T-helper 1 cell treated with Interleukin-12 subunit alpha and Interleukin-12 subunit beta and Interleukin-4 antibody, amounts not matched to agents 30 μg/mL and 1 μg/mL, for 36 hours (primary cell): ENCODE measurements at regions not wholly inside any gene's neighbourhood (a gene's known extent, or its start where the extent isn't known, plus 50 kb on each side); places are given as distances from the start of the nearest gene placed in this dataset.

Source experiments
- H3K27ac Mint-ChIP-seq: one replicate; pipeline ENCODE4 v1.8.0; 2021; ENCODE audit warnings: mild to moderate bottlenecking, mixed read lengths
- H3K27me3 Mint-ChIP-seq: one replicate; pipeline ENCODE4 v1.8.0; 2021; ENCODE audit warnings: low read depth, mixed read lengths
- H3K36me3 Mint-ChIP-seq: one replicate; pipeline ENCODE4 v1.8.0; 2021; ENCODE audit warnings: low read depth, mixed read lengths
- H3K4me1 Mint-ChIP-seq: one replicate; pipeline ENCODE4 v1.8.0; 2021; ENCODE audit warnings: low read depth, mixed read lengths
- H3K4me3 Mint-ChIP-seq: one replicate; pipeline ENCODE4 v1.8.0; 2021; ENCODE audit warnings: mild to moderate bottlenecking, moderate library complexity, mixed read lengths
- H3K9me3 Mint-ChIP-seq: one replicate; pipeline ENCODE4 v1.8.0; 2021; ENCODE audit warnings: mixed read lengths

DNA sequence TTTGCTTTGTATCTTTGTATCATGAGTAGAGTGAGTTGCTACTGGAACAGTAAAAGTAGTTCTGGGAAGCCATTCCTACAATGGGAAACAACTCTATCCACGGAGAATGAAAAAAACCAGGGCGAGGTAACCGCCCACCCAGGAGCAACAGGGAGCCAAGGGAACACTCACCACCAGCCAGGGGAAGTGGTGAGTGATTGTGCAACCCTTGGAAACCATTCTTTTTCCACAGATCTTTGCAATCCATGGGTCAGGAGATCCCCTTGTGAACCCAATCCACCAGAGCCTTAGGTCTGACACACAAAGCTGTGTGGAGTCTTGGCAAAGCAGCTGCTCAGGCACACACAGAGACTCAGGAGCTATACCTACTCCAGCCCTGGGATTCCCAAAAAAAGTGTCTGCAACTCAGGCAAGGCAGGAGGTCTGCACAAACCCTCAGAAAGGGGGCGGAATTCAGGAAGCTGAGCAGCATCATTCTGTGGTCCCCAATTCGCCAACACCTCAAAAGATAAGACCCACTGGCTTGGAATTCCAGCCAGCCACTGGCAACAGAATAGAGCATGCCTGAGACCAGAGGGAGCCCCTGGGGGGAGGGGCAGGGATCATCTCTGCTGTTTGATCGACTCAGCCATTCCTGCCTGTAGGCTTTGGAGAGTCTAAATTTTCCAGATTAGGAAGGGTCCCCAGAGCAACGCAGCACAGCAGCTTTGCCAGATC, 52.1 kb upstream of the PPFIA2 start:
- Mint-ChIP-seq H3K9me3 (peaks cover 6% of the 10 kb centered on the region), H3K4me3 (no peak overlapping the region), H3K27ac (no peak overlapping the region), H3K4me1 (peaks cover 5% of the 10 kb centered on the region), H3K36me3 (no peaks in the 10 kb centered on the region), H3K27me3 (no peaks in the 10 kb centered on the region)

DNA sequence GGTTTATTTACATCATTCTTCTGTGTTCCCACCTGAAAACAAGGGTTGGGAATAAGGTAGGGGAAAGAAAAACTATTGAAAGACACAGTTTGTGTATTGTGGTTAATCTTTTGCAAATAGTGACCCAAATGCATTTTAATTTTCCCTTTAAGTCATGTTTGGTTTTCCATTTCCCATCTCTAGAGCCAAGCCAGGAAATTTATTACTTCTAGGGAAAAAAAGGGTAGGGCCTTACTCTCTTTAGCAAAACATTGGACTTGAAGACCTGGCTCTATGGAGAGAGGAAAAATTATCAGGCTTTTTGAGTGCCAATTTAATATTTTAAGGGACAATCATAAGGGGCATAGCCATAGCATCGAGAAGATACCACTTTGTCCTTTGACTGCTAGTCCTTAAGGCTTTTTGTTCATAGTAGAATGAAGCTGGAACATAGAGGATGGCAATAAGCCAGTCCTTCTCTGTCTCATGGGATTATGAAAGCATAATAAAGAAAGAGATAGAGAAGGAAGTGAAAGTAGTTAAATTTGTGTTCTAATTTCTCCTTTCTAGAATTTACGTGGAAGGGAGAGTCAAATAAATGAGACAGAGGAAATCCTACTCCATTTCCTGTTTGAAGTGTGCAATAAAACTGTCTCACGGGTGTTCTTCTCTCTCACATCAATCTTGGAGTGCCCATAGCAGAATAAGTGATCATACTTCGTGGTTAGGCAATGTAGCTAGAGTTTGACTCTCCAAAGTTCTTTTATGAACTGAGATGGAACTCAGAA, 50.9 kb upstream of the PPFIA2 start:
- Mint-ChIP-seq H3K27me3 (no peaks in the 10 kb centered on the region), H3K9me3 (peaks cover 6% of the 10 kb centered on the region), H3K36me3 (no peaks in the 10 kb centered on the region), H3K27ac (no peak overlapping the region), H3K4me1 (no peaks in the 10 kb centered on the region), H3K4me3 (no peak overlapping the region)

DNA sequence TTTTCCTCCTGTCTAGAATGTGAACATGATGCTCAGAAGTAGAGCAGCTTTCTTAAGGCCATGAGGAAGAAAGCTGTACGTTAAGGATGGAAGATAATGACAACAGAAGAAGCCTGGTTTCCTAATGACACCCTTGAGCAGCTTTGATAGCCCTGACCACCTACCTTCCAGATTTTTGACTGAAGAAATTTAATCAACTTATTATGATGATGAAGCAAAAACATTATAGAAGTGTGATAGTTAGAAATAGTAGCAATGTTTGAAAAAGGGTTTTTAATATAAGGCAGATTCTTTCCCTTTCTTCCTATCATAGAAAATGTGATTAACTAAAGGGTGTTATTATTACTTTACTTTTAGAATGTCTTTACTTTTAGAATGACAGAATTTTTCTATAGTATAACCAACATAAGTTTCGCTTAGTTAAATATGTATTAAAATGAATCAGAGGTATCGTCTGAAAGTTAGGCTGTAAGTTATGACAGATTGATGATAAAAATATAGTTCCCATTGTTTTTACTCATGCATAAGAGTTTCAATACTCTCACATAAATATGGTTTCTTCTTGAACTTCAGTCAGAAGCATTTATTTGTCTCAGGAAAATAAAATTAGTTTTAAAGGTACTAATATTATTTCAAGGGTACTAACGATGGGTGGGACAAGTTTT, 50.1 kb upstream of the PPFIA2 start:
- H3K4me1 Mint-ChIP-seq, result no peaks in the 10 kb centered on the region
- H3K4me3 Mint-ChIP-seq, result no peak overlapping the region
- no peak overlapping the region for H3K27ac Mint-ChIP-seq
- peaks cover 6% of the 10 kb centered on the region for H3K9me3 Mint-ChIP-seq
- H3K27me3 Mint-ChIP-seq, result no peaks in the 10 kb centered on the region
- H3K36me3 Mint-ChIP-seq, result no peaks in the 10 kb centered on the region
